Stimulated activated naive CD4-positive, alpha-beta T cell (primary cell): ENCODE measurements at regions not wholly inside any gene's neighbourhood (a gene's known extent, or its start where the extent isn't known, plus 50 kb on each side); places are given as distances from the start of the nearest gene placed in this dataset.

Experiments used
- DNase-seq, 6 experiments: peaks; one replicate each; lab custom pipeline; 2025; lab: John Stamatoyannopoulos, UW

GRCh38 chr10:128853537-128853936, 613.5 kb upstream of the MGMT start:
- no peak for DNase-seq

GRCh38 chr10:128854204-128854603, 612.8 kb upstream of the MGMT start:
- no peak for DNase-seq

GRCh38 chr10:128854963-128855362, 612.1 kb upstream of the MGMT start:
- DNase-seq, result no peak

DNA sequence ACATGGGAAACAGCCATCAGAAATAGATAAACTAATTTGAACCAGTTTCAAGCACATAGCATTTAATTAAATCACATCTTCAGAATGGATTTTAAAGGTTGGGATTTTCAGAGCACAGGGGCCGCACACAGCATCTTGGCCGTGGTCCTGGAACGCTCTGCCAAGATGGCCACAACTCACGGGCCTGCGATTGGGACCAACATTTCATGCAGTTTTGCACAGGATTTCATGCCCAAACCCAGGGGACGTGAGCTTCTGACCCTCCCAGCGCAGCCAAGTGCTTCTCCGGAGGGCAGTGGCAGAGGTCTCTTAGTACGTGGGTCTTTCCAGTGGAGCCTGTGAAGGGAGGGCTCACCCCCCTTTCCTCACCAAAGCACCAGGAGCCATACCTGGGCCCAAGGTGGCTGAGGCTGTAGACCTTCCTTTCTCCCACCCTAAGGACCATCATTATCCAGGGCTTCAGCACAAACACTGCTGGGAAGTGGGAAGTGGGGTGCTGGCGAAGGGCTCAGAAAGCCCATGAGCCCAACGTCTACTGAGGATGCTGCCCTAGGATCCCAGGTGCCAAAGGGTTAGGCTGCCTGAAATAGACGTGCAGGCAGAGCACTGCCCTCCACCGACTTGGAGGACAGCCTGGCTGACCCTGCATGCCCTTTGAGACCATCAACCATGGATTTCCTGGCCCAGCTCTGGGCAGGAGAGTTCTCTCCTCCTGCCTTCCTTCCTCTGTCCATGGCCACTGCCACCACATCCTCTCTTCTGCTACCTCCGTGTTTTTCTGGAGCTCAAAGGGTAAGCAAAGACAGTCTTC, 611.2 kb upstream of the MGMT start:
- DNase-seq, result no peak

GRCh38 chr10:128859738-128860386, 607.2 kb upstream of the MGMT start:
- DNase-seq, result no peak

- no peak for DNase-seq
Observed at GRCh38 chr10:128860574-128860973, 606.5 kb upstream of the MGMT start.

- DNase-seq, result no peak
Observed at GRCh38 chr10:128861018-128861901, 605.8 kb upstream of the MGMT start.

- no peak for DNase-seq
Observed at GRCh38 chr10:128863411-128863810, 603.6 kb upstream of the MGMT start.

DNA sequence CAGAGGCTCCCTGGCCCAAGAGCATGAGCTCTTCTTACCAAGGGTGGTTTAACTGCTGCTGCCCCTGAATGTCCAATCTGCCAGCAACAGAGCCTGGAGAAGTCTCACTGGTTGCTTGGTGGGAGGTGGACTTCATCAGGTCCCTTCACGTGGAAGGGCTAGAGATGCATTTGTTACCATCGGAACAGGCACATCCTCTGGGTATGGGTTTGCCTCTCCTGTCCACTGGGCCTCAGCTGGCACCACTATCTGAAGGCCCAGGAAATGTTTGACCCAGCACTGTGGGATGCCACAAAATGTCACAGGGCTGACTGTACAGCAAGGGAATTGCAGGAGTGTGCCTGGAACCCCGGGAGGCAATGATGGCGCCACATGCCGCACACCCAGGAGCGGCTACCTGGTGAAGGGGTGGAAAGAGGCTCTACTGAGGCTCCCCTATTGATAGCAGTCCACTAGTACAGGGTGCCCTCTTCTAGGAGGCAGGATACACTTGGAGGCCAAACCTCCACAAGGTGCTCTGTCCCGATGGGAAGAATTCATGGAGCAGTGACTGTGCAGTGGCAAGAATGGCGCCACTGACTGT, 603.1 kb upstream of the MGMT start:
- DNase-seq, result no peak

GRCh38 chr10:128864554-128865295, 602.3 kb upstream of the MGMT start:
- DNase-seq, result no peak

- DNase-seq, result no peak
Observed at GRCh38 chr10:128865436-128866195, 601.4 kb upstream of the MGMT start.

DNA sequence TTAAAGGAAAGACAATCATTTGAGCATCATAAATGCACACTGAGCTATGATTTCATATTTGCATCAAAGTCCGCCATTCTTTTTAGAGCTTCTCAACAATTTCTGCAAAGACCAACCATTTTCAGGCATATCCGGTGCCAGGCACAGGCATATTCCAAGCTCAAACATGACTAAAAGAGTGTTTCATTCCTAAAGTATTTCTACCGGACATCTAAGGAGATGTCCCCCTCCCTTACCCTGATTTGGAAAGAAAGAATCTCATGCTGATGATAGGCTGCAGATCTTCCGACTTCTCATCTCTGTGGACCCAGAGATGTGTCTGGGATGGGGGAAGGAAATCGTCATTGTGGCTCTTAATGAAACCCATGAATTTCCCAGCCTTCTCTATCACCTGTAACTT, 600.5 kb upstream of the MGMT start:
- DNase-seq, result no peak

DNA sequence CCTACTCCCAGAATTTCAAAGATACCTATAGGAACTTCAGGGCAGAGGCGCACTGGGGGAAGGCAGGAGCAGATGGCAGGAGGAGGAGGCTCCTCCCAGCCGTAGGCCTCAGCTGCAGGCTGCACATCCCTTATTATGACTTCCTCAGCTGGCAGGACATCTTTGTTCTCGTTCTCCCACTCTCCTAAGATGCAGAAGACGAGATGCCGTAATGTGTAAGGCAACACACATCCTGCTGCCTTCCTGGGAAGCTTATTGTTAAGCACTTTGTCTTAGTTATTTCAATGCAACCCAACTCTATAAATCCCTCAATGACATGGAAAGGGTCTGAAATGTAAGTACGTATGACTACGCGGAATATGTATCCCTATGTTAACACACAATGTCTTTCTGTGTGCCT, 599.8 kb upstream of the MGMT start:
- DNase-seq, result no peak

- DNase-seq, result no peak
Observed at GRCh38 chr10:128867819-128868218, 599.2 kb upstream of the MGMT start.

DNA sequence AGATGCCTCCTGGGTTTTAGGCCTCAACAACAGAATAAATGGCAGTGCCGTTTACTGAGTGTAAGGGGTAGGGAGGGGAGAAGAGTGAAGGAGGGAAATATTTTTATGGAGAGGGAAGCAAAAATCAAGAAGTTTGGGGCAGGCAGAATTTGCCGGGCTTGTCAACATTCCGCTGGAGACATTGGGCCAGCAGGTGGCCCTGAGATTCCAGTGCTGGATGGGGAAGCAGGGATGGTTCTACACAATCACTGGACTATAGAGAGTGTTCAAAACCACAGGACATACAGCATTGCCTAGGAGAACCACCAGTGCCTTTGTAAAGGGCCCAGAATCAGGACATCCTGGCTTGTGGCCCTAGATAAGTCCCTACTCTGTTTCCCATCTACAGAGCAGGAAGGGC, 598.6 kb upstream of the MGMT start:
- DNase-seq, result no peak

GRCh38 chr10:128869101-128869749, 597.8 kb upstream of the MGMT start:
- DNase-seq, result no peak

DNA sequence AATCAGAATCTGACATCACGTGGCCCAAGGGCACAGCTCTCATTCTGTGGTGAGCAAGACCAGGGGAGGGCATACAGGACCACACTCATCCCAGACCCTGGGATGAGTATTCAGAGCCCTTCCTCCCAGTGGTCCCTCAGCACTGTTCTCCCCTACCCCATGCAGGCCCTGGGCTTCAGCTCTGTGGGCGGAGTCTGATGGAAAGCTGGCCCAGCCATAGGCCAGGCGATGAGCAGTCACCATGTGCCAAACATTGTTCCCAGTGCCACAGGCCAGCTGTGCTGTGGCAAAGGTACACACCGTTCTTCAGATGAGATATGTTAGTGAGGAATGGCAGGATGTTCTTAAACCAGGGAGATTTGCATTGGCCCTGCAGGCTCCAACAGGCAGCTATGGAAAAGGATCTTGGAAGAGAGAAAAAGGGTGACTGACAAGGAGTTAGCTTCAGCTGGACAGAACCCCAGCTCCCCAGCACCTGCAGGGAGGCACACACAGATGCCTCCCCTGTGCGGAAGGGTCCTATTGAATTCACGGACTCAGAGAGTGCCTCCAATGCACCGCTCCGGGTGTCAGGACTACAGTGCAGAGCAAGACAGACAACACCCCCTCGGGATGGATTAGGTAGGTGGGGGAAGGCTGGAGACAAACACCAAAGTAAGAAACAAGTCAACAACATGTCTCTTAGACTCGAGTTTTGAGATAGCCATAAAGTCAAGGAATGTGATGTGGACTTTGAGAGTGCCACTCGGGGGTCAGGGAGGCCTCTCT, 596.0 kb upstream of the MGMT start:
- no peak for DNase-seq

DNA sequence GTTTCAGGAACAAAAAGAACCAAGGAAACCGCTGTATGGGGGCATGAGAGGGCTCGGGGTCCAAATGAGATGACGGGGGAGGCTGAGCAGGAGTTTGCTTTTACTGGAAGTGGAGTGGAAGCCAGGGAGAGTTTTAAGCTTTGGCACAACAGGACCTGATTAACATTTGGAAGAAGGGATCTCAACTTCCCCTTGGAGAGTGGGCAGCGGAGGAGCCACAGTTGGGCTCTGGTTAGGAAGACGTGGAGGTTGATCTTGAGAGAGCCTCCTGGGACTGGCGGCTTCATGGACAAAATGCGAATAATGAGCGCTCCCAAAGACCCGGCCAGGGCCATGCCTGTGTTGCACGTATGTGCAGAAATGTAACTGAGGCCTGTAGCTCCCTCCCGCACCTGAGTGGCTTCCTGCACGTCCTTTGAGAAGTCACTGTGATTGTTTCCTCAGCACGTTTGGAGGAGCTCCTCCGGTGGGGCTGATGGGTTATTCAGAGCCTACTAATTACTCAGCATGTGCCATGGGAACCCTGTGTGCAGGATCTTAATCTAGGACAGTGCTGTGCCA, 595.3 kb upstream of the MGMT start:
- DNase-seq, result no peak

DNA sequence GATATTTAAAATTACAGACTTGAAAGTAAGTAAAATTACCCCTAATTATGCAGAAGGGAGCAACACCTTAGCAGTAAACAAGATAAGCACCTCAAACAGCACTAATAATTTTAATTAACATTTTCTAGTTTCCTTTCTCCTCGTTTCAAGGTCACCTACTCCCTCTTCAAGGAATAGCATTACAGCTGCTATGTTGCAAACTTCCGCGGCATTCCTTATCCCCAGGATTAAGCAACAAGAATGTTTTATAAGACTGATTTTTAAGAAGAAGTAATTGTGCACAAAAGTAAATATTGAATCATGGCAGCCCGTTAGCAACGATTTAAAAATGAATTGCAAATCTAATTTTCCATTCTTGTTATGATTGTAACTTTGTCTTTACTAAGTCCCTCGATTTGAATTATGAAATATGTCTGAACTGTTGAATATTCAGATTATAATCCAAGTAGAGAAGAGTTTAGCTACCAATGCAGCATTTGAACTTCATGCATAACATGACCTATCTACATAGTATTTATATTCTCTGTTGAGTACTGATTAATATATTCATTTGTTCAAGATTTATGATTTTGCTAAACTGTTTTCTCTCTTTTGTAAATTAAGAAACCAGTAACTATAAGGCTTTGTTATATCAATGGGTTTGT, 593.5 kb upstream of the MGMT start:
- DNase-seq, result no peak
